Keratinocyte (primary cell): ENCODE measurements at regions not wholly inside any gene's neighbourhood (a gene's known extent, or its start where the extent isn't known, plus 50 kb on each side); places are given as distances from the start of the nearest gene placed in this dataset.

Experiments used
- DNase-seq: peaks from one replicate; pipeline ENCODE4 v3.0.0-alpha.2; 2011; ENCODE audit warnings: low read depth, missing footprints, low spot score
- FAIRE-seq: peaks from 2 replicates; lab custom pipeline; 2011; peaks lifted over from hg19 to GRCh38; lab: Jason Lieb, UNC
- H2AFZ ChIP-seq: 2 replicates; pipeline ENCODE4 v1.6.0; 2012; ENCODE audit warnings: low read length, control low read depth, inconsistent platforms; ENCODE audit not compliant: control insufficient read depth
- H3K27ac ChIP-seq: 2 replicates; pipeline ENCODE4 v1.5.1; 2011; ENCODE audit warnings: low read length; ENCODE audit not compliant: control insufficient read depth, insufficient read depth
- H3K27me3 ChIP-seq: 3 replicates; pipeline ENCODE4 v1.6.0; 2011; ENCODE audit warnings: low read length; ENCODE audit not compliant: control insufficient read depth, insufficient read depth; ENCODE audit errors: extremely low read depth
- H3K36me3 ChIP-seq, 2 experiments: 2 replicates in 1 of 2; 3 replicates in 1 of 2; pipeline ENCODE4 v1.5.1; 2011; ENCODE audit warnings: low read length in 2 of 2, mild to moderate bottlenecking in 1 of 2; ENCODE audit not compliant: control insufficient read depth in 2 of 2, insufficient read depth in 2 of 2; ENCODE audit errors: extremely low read depth in 1 of 2
- H3K4me1 ChIP-seq: 3 replicates; pipeline ENCODE4 v1.5.1; 2011; ENCODE audit warnings: low read length; ENCODE audit not compliant: control insufficient read depth, insufficient read depth; ENCODE audit errors: extremely low read depth
- H3K4me2 ChIP-seq: 3 replicates; pipeline ENCODE4 v1.6.0; 2011; ENCODE audit warnings: low read depth, low read length; ENCODE audit not compliant: control insufficient read depth, insufficient read depth; ENCODE audit errors: extremely low read depth
- H3K4me3 ChIP-seq, 3 experiments: fragments of 200-600 bp in 1 of 3; sonication (generic) in 1 of 3; 2 replicates in 2 of 3; 3 replicates in 1 of 3; pipeline ENCODE4 v1.5.1; 2011 to 2016; ENCODE audit warnings: low read length in 3 of 3, mild to moderate bottlenecking in 3 of 3, control low read depth in 2 of 3, inconsistent platforms in 1 of 3, low read depth in 1 of 3, mixed read lengths in 1 of 3, mixed run types in 1 of 3, moderate library complexity in 1 of 3; ENCODE audit not compliant: control insufficient read depth in 2 of 3, insufficient read depth in 2 of 3; ENCODE audit errors: extremely low read depth in 1 of 3
- H3K79me2 ChIP-seq: 2 replicates; pipeline ENCODE4 v1.6.0; 2012; ENCODE audit warnings: low read length; ENCODE audit not compliant: control insufficient read depth, insufficient read depth
- H3K9ac ChIP-seq: 3 replicates; pipeline ENCODE4 v1.6.0; 2011; ENCODE audit warnings: low read length; ENCODE audit not compliant: control insufficient read depth, insufficient read depth; ENCODE audit errors: extremely low read depth
- H3K9me1 ChIP-seq: 3 replicates; pipeline ENCODE4 v1.6.0; 2011; ENCODE audit warnings: low read length; ENCODE audit not compliant: control insufficient read depth, insufficient read depth; ENCODE audit errors: extremely low read depth
- H3K9me3 ChIP-seq: 2 replicates; pipeline ENCODE4 v1.5.1; 2012; ENCODE audit warnings: low read depth, low read length; ENCODE audit not compliant: control insufficient read depth
- H4K20me1 ChIP-seq: 3 replicates; pipeline ENCODE4 v1.6.0; 2011; ENCODE audit warnings: low read length; ENCODE audit not compliant: control insufficient read depth, insufficient read depth; ENCODE audit errors: extremely low read depth
- CTCF ChIP-seq, 3 experiments: IDR thresholded peaks in 1 of 3; conservative IDR thresholded peaks in 1 of 3; optimal IDR thresholded peaks in 1 of 3; 2 replicates in 2 of 3; 3 replicates in 1 of 3; pipeline versions ENCODE3 to v1.5.1; 2011; ENCODE audit warnings: low read length in 3 of 3, mild to moderate bottlenecking in 3 of 3, moderate library complexity in 2 of 3, control low read depth in 1 of 3, inconsistent platforms in 1 of 3; ENCODE audit not compliant: insufficient read depth in 2 of 3; ENCODE audit errors: extremely low read depth in 1 of 3
- EZH2 ChIP-seq: IDR thresholded peaks from one replicate; pipeline ENCODE4 v1.6.1; 2012; ENCODE audit warnings: inconsistent platforms, mild to moderate bottlenecking, low read length, moderate library complexity
- dilution Hi-C: fragments of 300-500 bp; cut with MboI; formaldehyde crosslinking; loops from one replicate; pipeline ENCODE4 v1.7.0; 2020; ENCODE audit warnings: low sequenced_read_pairs; ENCODE audit not compliant: extremely low pct_ligation_motif_present

GRCh38 chr2:221323513-221323912, 248.6 kb downstream of the EPHA4 start:
- FAIRE-seq, result no peak
- H2AFZ ChIP-seq, result no peak overlapping the region

GRCh38 chr2:221330436-221330835, 241.7 kb downstream of the EPHA4 start:
- TF ChIP-seq CTCF (optimal IDR thresholded peaks at IDR 0.05 in 1 of 3, IDR thresholded peaks at IDR 0.05 in 1 of 3, conservative IDR thresholded peaks at IDR 0.05 in 1 of 3; ENCODE audit: extremely low read depth in 1 of 3, insufficient read depth in 2 of 3, low read length in 3 of 3) (no peak), EZH2 (no peak)
- Histone ChIP-seq H3K27me3 (no peaks in the 10 kb centered on the region), H3K27ac (no peak overlapping the region), H2AFZ (no peak overlapping the region), H4K20me1 (no peaks in the 10 kb centered on the region), H3K36me3 (no peaks in the 10 kb centered on the region), H3K79me2 (no peaks in the 10 kb centered on the region), H3K9ac (no peak overlapping the region), H3K9me1 (no peaks in the 10 kb centered on the region), H3K4me1 (no peaks in the 10 kb centered on the region), H3K9me3 (no peaks in the 10 kb centered on the region), H3K4me2 (no peak overlapping the region), H3K4me3 (no peak overlapping the region)
- FAIRE-seq, result no peak
- dilution Hi-C loops, result no loop called here
- DNase-seq, result no peak

More at GRCh38 chr2:221323513-221323912, 248.6 kb downstream of the EPHA4 start:
- no peaks in the 10 kb centered on the region for H3K79me2 ChIP-seq
- H3K4me2 ChIP-seq, result no peak overlapping the region
- TF ChIP-seq CTCF (optimal IDR thresholded peaks at IDR 0.05 in 1 of 3, IDR thresholded peaks at IDR 0.05 in 1 of 3, conservative IDR thresholded peaks at IDR 0.05 in 1 of 3; ENCODE audit: extremely low read depth in 1 of 3, insufficient read depth in 2 of 3, low read length in 3 of 3), result no peak
- TF ChIP-seq EZH2, result no peak
- H3K9ac ChIP-seq, result no peak overlapping the region
- H4K20me1 ChIP-seq, result no peaks in the 10 kb centered on the region
- H3K9me1 ChIP-seq, result no peaks in the 10 kb centered on the region
- H3K27me3 ChIP-seq, result peaks cover 4% of the 10 kb centered on the region
- DNase-seq, result no peak
- H3K36me3 ChIP-seq, result no peaks in the 10 kb centered on the region
- H3K9me3 ChIP-seq, result no peaks in the 10 kb centered on the region
- no peaks in the 10 kb centered on the region for H3K4me1 ChIP-seq
- dilution Hi-C loops, result no loop called here
- no peak overlapping the region for H3K4me3 ChIP-seq
- no peak overlapping the region for H3K27ac ChIP-seq
